ENCODE measurements at regions not wholly inside any gene's neighbourhood (a gene's known extent, or its start where the extent isn't known, plus 50 kb on each side); places are given as distances from the start of the nearest gene placed in this dataset.

- in situ Hi-C loops (cut with MboI), result no loop called here
- H3K4me2 ChIP-seq (ENCODE audit: control insufficient read depth, insufficient read depth), result no peak overlapping the region
- H3K79me2 ChIP-seq (ENCODE audit: control insufficient read depth, insufficient read depth, low read length), result no peaks in the 10 kb centered on the region
- intact Hi-C loops (cut with micrococcal nuclease; ENCODE audit: unreplicated experiment), result no loop called here
- H2AFZ ChIP-seq (ENCODE audit: control insufficient read depth, low read depth, low read length), result no peak overlapping the region
- ChIA-PET RAD21 (ENCODE audit: unreplicated experiment) (no interaction called here), POLR2A (no interaction called here), CTCF (no interaction called here), SMC1A (ENCODE audit: uncharacterized antibody, unreplicated experiment) (interaction anchor here (0.6 to 0.7 kb wide), 2 partner anchors 128 to 358 kb away, joined by 3 read pairs; no protein-coding TSS in a partner anchor)
- no peaks in the 10 kb centered on the region for H3K4me1 ChIP-seq (ENCODE audit: control insufficient read depth, insufficient read depth, low read length)
- no peak overlapping the region for H3K4me3 ChIP-seq
- H3K27ac ChIP-seq (ENCODE audit: control insufficient read depth, insufficient read depth), result no peak overlapping the region
- H3K9me3 ChIP-seq (replicated peaks; ENCODE audit: control insufficient read depth, insufficient read depth, low read length), result no peaks in the 10 kb centered on the region
- no peak overlapping the region for H3K9ac ChIP-seq (ENCODE audit: control insufficient read depth, insufficient read depth, low read length)
- H4K20me1 ChIP-seq (ENCODE audit: control insufficient read depth, insufficient read depth), result no peaks in the 10 kb centered on the region
- no peak for ATAC-seq
- H3K36me3 ChIP-seq (ENCODE audit: control insufficient read depth in 2 of 2, insufficient read depth in 2 of 2, low read length in 1 of 2), result no peaks in the 10 kb centered on the region
- FAIRE-seq, result no peak
- no peaks in the 10 kb centered on the region for H3K27me3 ChIP-seq (replicated peaks in 1 of 2; ENCODE audit: control insufficient read depth in 2 of 2, insufficient read depth in 2 of 2, low read length in 1 of 2)
- no TSS peak for BruUV-seq (replicated peaks)
- TF ChIP-seq ZNF687 (IDR thresholded peaks at IDR 0.05) (no peak), NRF1 (conservative IDR thresholded peaks at IDR 0.05; ENCODE audit: low read depth, low read length) (no peak), TBL1XR1 (IDR thresholded peaks at IDR 0.05; ENCODE audit: low read depth, low read length) (no peak), ZZZ3 (IDR thresholded peaks at IDR 0.05; ENCODE audit: control insufficient read depth, insufficient read length, low read depth) (no peak), BACH1 (IDR thresholded peaks at IDR 0.05; ENCODE audit: borderline replicate concordance) (no peak), PAX8 (IDR thresholded peaks at IDR 0.05) (no peak), SKIL (IDR thresholded peaks at IDR 0.05; ENCODE audit: low read depth, poor library complexity, severe bottlenecking) (no peak), TAF1 (IDR thresholded peaks at IDR 0.05; ENCODE audit: borderline replicate concordance, low read depth, low read length) (no peak)
- 52% methylated on average over 6 of the region's 6 CpGs for WGBS (ENCODE audit: insufficient coverage, insufficient replicate concordance, low lambda C conversion rate, missing lambda C conversion rate)
- no peak for DNase-seq (ENCODE audit: low read depth, low spot score)
These were observed 132.4 kb downstream of the RAB11FIP2 start for GRCh38 chr10:117914334-117914733.

Measured in GM12878 (cell line).